SK-N-SH (cell line): ENCODE measurements at regions not wholly inside any gene's neighbourhood (a gene's known extent, or its start where the extent isn't known, plus 50 kb on each side); places are given as distances from the start of the nearest gene placed in this dataset.

Experiments used
- CTCF ChIP-seq: fragments of 200-600 bp; sonication (generic); IDR thresholded peaks from 2 replicates; pipeline ENCODE4 v1.6.1; 2017; ENCODE audit warnings: antibody characterized with exemption, mild to moderate bottlenecking, moderate library complexity
- EZH2phosphoT487 ChIP-seq: fragments of 200-600 bp; sonication (generic); IDR thresholded peaks from 2 replicates; pipeline ENCODE4 v1.6.1; 2017; ENCODE audit warnings: low read depth, mixed run types, mild to moderate bottlenecking, antibody characterized with exemption, moderate library complexity, borderline replicate concordance
- FOXJ3 ChIP-seq: sonication (generic); formaldehyde crosslinking; IDR thresholded peaks from 2 replicates; pipeline ENCODE4 v1.5.1; 2020; ENCODE audit warnings: mild to moderate bottlenecking, missing genetic modification reagents
- GABPA ChIP-seq: IDR thresholded peaks from 2 replicates; pipeline ENCODE4 v1.4.0; 2012; ENCODE audit warnings: low read depth, mild to moderate bottlenecking
- NFIC ChIP-seq: IDR thresholded peaks from 2 replicates; pipeline ENCODE4 v1.4.0; 2012; ENCODE audit warnings: borderline replicate concordance
- PBX3 ChIP-seq: IDR thresholded peaks from 2 replicates; pipeline ENCODE4; 2012
- REST ChIP-seq: IDR thresholded peaks from 2 replicates; pipeline ENCODE4 v1.6.1; 2012; ENCODE audit warnings: mild to moderate bottlenecking, low read depth, low read length, moderate library complexity
- TAF1 ChIP-seq: IDR thresholded peaks from 2 replicates; pipeline ENCODE4 v1.6.1; 2012; ENCODE audit warnings: low read depth, mild to moderate bottlenecking, low read length, moderate library complexity, borderline replicate concordance
- USF2 ChIP-seq: fragments of 150-350 bp; IDR thresholded peaks from 2 replicates; pipeline ENCODE4 v1.6.1; 2017; ENCODE audit warnings: antibody characterized with exemption, low read length, low read depth, borderline replicate concordance

GRCh38 chr18:40631319-40631718, 1323.7 kb upstream of the PIK3C3 start:
- TF ChIP-seq NFIC (no peak), USF2 (no peak), CTCF (no peak), TAF1 (no peak), REST (no peak), PBX3 (no peak), FOXJ3 (CRISPR knock-in tag) (no peak), GABPA (no peak), EZH2phosphoT487 (no peak)
